ENCODE measurements at regions not wholly inside any gene's neighbourhood (a gene's known extent, or its start where the extent isn't known, plus 50 kb on each side); places are given as distances from the start of the nearest gene placed in this dataset.
"Not testable (repeated sequence)": the region's sequence is repeated elsewhere in the genome, so short reads cannot be mapped to it uniquely, and the experiment has no call there.

DNA sequence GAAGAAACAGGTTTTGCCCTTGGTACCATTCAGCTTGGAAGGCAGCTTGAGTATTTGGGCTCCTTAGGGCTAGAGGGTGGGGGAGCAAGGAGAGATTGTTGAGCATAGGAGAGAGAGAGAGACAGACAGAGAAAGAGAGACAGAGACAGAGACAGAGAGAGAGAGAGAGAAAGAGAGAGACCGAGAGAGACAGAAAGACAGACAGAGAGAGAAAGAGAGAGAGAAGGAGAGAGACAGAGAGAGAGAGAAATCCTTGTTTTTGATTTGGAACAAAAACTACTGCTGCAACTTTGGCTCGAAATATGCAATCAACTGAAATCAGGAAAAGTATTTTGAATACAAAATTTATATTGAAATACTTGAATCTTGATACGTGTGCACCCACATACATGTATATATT is 85.8 kb upstream of the ZNF536 start:
- DNase-seq (no peak), ATAC-seq (no peak)
- TF ChIP-seq, protein P1, sequence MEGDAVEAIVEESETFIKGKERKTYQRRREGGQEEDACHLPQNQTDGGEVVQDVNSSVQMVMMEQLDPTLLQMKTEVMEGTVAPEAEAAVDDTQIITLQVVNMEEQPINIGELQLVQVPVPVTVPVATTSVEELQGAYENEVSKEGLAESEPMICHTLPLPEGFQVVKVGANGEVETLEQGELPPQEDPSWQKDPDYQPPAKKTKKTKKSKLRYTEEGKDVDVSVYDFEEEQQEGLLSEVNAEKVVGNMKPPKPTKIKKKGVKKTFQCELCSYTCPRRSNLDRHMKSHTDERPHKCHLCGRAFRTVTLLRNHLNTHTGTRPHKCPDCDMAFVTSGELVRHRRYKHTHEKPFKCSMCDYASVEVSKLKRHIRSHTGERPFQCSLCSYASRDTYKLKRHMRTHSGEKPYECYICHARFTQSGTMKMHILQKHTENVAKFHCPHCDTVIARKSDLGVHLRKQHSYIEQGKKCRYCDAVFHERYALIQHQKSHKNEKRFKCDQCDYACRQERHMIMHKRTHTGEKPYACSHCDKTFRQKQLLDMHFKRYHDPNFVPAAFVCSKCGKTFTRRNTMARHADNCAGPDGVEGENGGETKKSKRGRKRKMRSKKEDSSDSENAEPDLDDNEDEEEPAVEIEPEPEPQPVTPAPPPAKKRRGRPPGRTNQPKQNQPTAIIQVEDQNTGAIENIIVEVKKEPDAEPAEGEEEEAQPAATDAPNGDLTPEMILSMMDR (IDR thresholded peaks at IDR 0.05 in 4 of 5, conservative IDR thresholded peaks at IDR 0.05 in 1 of 5), result no peak
- no peak for TF ChIP-seq POLR2A (IDR thresholded peaks at IDR 0.05)
- intact Hi-C loops (cut with DNase I; ENCODE audit: low total_unique reads) (no loop called here), in situ Hi-C loops (cut with MboI; ENCODE audit: low sequenced_read_pairs in 4 of 4) (no loop called here)
- Histone ChIP-seq H3K27ac (no peak overlapping the region), H3K36me3 (no peaks in the 10 kb centered on the region), H3K9me3 (no peaks in the 10 kb centered on the region), H3K27me3 (no peaks in the 10 kb centered on the region), H3K4me1 (no peaks in the 10 kb centered on the region), H3K4me3 (no peak overlapping the region)

DNA sequence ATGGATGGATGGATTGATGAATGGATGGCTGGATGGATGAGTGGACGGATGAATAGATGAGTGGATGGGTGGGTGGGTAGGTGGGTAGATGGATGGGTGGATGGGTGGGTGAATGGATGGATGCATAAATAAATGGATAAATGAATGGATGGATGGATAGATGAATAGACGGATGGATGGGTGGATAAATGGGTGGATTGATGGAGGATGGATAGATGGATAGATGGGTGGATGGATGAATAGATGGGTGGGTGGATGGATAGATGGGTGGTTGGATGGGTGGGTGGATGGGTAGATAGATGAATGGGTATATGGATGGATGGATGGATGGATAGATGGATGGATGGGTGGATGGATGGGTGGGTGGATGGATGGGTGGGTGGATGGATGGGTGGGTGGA is 84.9 kb upstream of the ZNF536 start:
- H3K4me3 ChIP-seq, result no peak overlapping the region
- no peaks in the 10 kb centered on the region for H3K4me1 ChIP-seq
- H3K27ac ChIP-seq, result no peak overlapping the region
- TF ChIP-seq, protein P1 (IDR thresholded peaks at IDR 0.05 in 4 of 5, conservative IDR thresholded peaks at IDR 0.05 in 1 of 5), result no peak
- TF ChIP-seq POLR2A (IDR thresholded peaks at IDR 0.05), result no peak
- H3K27me3 ChIP-seq, result no peaks in the 10 kb centered on the region
- H3K36me3 ChIP-seq, result no peaks in the 10 kb centered on the region
- in situ Hi-C loops (cut with MboI; ENCODE audit: low sequenced_read_pairs in 4 of 4) (no loop called here), intact Hi-C loops (cut with DNase I; ENCODE audit: low total_unique reads) (no loop called here)
- no peaks in the 10 kb centered on the region for H3K9me3 ChIP-seq
- no peak for ATAC-seq
- no peak for DNase-seq

DNA sequence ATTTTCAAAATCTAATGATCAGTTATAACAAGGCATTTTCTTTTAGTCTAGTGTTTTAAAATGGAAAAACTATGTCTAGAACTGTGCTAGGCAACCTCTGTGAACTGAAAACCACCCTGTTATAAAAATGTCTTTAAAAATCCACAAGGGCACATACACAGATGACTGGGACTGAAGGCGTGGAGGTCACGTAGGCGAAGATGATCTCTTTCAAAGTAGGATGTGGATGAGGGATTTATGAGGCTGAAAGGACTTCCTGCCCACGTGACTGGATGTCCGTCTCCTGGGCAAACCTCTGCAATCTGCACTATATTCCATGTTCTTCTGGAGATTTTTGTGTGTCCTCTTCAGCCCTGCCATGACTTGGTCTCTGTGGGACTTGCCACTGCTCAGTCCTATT is 84.2 kb upstream of the ZNF536 start:
- no peak overlapping the region for H3K4me3 ChIP-seq
- no peaks in the 10 kb centered on the region for H3K9me3 ChIP-seq
- H3K36me3 ChIP-seq, result no peaks in the 10 kb centered on the region
- in situ Hi-C loops (cut with MboI; ENCODE audit: low sequenced_read_pairs in 4 of 4) (no loop called here), intact Hi-C loops (cut with DNase I; ENCODE audit: low total_unique reads) (no loop called here)
- H3K27ac ChIP-seq, result no peak overlapping the region
- ATAC-seq (no peak), DNase-seq (no peak)
- no peak for TF ChIP-seq POLR2A (IDR thresholded peaks at IDR 0.05)
- TF ChIP-seq, protein P1 (IDR thresholded peaks at IDR 0.05 in 4 of 5, conservative IDR thresholded peaks at IDR 0.05 in 1 of 5), result no peak
- H3K27me3 ChIP-seq, result no peaks in the 10 kb centered on the region
- no peaks in the 10 kb centered on the region for H3K4me1 ChIP-seq

DNA sequence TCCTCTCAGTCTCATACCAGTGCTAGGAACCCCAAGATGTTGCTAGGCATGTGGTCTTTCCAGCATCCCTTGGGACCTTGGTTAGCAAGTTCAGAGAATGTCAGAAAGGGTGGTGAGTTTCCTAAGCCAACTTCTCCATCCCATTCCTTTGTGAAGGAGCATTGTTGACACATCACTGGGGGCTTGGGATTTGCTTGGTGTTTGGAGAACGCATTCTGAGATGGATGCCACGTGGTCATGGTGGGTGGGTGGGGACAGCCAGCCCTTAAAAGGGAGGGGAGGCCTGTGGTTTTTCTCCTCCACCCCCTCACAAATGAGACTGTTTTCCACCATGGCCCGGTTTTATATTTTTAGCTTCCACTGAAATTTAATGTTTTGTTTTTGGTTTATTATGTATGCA is 83.3 kb upstream of the ZNF536 start:
- H3K27ac ChIP-seq, result no peak overlapping the region
- H3K36me3 ChIP-seq, result no peaks in the 10 kb centered on the region
- no peaks in the 10 kb centered on the region for H3K27me3 ChIP-seq
- no peak overlapping the region for H3K4me3 ChIP-seq
- intact Hi-C loops (cut with DNase I; ENCODE audit: low total_unique reads) (no loop called here), in situ Hi-C loops (cut with MboI; ENCODE audit: low sequenced_read_pairs in 4 of 4) (no loop called here)
- no peak for DNase-seq
- no peak for TF ChIP-seq POLR2A (IDR thresholded peaks at IDR 0.05)
- TF ChIP-seq, protein P1 (IDR thresholded peaks at IDR 0.05 in 4 of 5, conservative IDR thresholded peaks at IDR 0.05 in 1 of 5), result no peak
- ATAC-seq, result no peak
- no peaks in the 10 kb centered on the region for H3K9me3 ChIP-seq
- H3K4me1 ChIP-seq, result no peaks in the 10 kb centered on the region

DNA sequence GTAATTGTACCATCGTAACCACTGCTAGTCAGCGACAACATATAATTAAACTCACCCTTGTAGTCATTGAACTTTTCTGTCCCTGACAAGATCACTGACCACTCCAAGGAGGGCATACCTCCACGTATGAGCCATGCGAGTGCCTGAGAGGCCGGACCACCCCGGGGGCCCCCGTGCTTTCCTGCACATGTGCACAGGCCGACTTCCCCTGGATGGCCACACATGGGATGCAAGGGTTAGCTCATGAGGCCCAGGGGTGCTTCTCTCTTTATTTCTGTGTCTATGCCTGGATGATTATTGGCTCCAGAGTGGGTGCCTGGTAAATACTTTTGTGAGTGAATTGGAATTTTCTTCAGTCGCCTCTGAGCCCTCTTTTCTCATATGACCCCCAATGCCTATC is 82.8 kb upstream of the ZNF536 start:
- in situ Hi-C loops (cut with MboI; ENCODE audit: low sequenced_read_pairs in 4 of 4) (no loop called here), intact Hi-C loops (cut with DNase I; ENCODE audit: low total_unique reads) (no loop called here)
- Histone ChIP-seq H3K4me1 (no peaks in the 10 kb centered on the region), H3K36me3 (no peaks in the 10 kb centered on the region), H3K4me3 (no peak overlapping the region), H3K9me3 (no peaks in the 10 kb centered on the region), H3K27me3 (no peaks in the 10 kb centered on the region), H3K27ac (no peak overlapping the region)
- ATAC-seq, result no peak
- no peak for DNase-seq
- no peak for TF ChIP-seq POLR2A (IDR thresholded peaks at IDR 0.05)
- TF ChIP-seq, protein P1 (IDR thresholded peaks at IDR 0.05 in 4 of 5, conservative IDR thresholded peaks at IDR 0.05 in 1 of 5), result no peak

DNA sequence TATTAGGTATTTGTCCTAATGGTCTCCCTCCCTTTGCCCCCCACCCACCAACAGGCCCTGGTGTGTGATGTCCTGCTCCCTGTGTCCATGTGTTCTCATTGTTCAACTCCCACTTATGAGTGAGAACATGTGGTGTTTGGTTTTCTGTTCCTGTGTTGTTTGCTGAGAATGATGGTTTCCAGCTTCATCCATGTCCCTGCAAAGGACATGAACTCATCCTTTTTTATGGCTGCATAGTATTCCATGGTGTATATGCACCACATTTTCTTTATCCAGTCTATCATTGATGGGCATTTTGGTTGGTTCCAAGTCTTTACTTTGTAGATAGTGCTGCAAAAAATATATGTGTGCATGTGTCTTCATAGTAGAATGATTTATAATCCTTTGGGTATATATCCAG is 81.4 kb upstream of the ZNF536 start:
- intact Hi-C loops (cut with DNase I; ENCODE audit: low total_unique reads); H3K4me1 ChIP-seq; H3K36me3 ChIP-seq; in situ Hi-C loops (cut with MboI; ENCODE audit: low sequenced_read_pairs in 4 of 4); ATAC-seq; H3K27me3 ChIP-seq; H3K4me3 ChIP-seq; H3K27ac ChIP-seq; DNase-seq; H3K9me3 ChIP-seq: not testable (repeated sequence)

Data from gastrocnemius medialis (tissue), 4 donors.